Activated CD8-positive, alpha-beta T cell treated with anti-CD3 and anti-CD28 coated beads, Interleukin-2, amount 10 ng/mL, durations not matched to agents 7 days and 5 days (primary cell): ENCODE measurements at regions not wholly inside any gene's neighbourhood (a gene's known extent, or its start where the extent isn't known, plus 50 kb on each side); places are given as distances from the start of the nearest gene placed in this dataset.

Experiments
- ATAC-seq: fragments of 150-1000 bp; cut with Tn5 transposase; one replicate; pipeline ENCODE4 v1.10.0; 2021; ENCODE audit warnings: moderate library complexity
- CTCF ChIA-PET: fragments of 350-600 bp; sonication (Branson Sonifier 250); formaldehyde crosslinking; loops from one replicate; lab custom pipeline; 2021; ENCODE audit warnings: antibody characterized with exemption; lab: Charles Lee
- POLR2A ChIA-PET: fragments of 350-600 bp; sonication (Branson Sonifier 250); formaldehyde crosslinking; loops from one replicate; lab custom pipeline; 2021; ENCODE audit warnings: antibody characterized with exemption; lab: Charles Lee
- DNase-seq: peaks from one replicate; pipeline ENCODE4 v3.0.0-alpha.2; 2020
- H3K27ac Mint-ChIP-seq: one replicate; pipeline ENCODE4 v1.8.0; 2021; ENCODE audit warnings: mild to moderate bottlenecking, mixed read lengths
- H3K27me3 Mint-ChIP-seq: one replicate; pipeline ENCODE4 v1.8.0; 2021; ENCODE audit warnings: low read depth, mixed read lengths
- H3K36me3 Mint-ChIP-seq: one replicate; pipeline ENCODE4 v1.8.0; 2021; ENCODE audit warnings: low read depth, mixed read lengths
- H3K4me1 Mint-ChIP-seq: one replicate; pipeline ENCODE4 v1.8.0; 2021; ENCODE audit warnings: low read depth, mixed read lengths
- H3K4me3 Mint-ChIP-seq: one replicate; pipeline ENCODE4 v1.8.0; 2021; ENCODE audit warnings: mild to moderate bottlenecking, mixed read lengths
- H3K9me3 Mint-ChIP-seq: one replicate; pipeline ENCODE4 v1.8.0; 2022; ENCODE audit warnings: mixed read lengths; ENCODE audit not compliant: insufficient read depth

GRCh38 chr3:187960820-187961219 is 193.1 kb upstream of the LPP start:
- ChIA-PET CTCF (interaction anchor here (2.2 kb wide), 1 partner anchor 220 kb away, joined by 11 read pairs; no protein-coding TSS in a partner anchor), POLR2A (no interaction called here)
- Mint-ChIP-seq H3K4me3 (no peak overlapping the region), H3K27ac (no peak overlapping the region), H3K27me3 (no peaks in the 10 kb centered on the region), H3K4me1 (peaks cover 44% of the 10 kb centered on the region), H3K36me3 (peaks cover 15% of the 10 kb centered on the region), H3K9me3 (no peaks in the 10 kb centered on the region)
- no peak for ATAC-seq
- no peak for DNase-seq

- no peak overlapping the region for H3K4me3 Mint-ChIP-seq
- CTCF ChIA-PET = interaction anchor here (1.0 to 2.3 kb wide), 6 partner anchors 14 to 221 kb away, joined by 3 to 13 read pairs (median 4); no protein-coding TSS in a partner anchor
- ATAC-seq (no peak), DNase-seq (no peak)
- H3K27me3 Mint-ChIP-seq = no peaks in the 10 kb centered on the region
- no peaks in the 10 kb centered on the region for H3K9me3 Mint-ChIP-seq
- peaks cover 46% of the 10 kb centered on the region for H3K4me1 Mint-ChIP-seq
- H3K36me3 Mint-ChIP-seq = peaks cover 15% of the 10 kb centered on the region
- H3K27ac Mint-ChIP-seq = no peak overlapping the region
- POLR2A ChIA-PET = interaction anchor here (0.6 to 3.3 kb wide), 2 partner anchors 215 to 218 kb away, joined by 3 to 14 read pairs; partner anchors contain the start of gene BCL6
Measured at GRCh38 chr3:187961366-187961765, 192.6 kb upstream of the LPP start.

- DNase-seq (peak; percentile 50), ATAC-seq (peak; percentile 53)
- CTCF ChIA-PET = interaction anchor here (0.7 to 2.3 kb wide), 8 partner anchors 12 to 991 kb away, joined by 3 to 13 read pairs (median 4); partner anchors contain the start of gene BCL6
Measured at GRCh38 chr3:187963003-187963676, 190.8 kb upstream of the LPP start.

GRCh38 chr3:187963677-187964385 is 190.1 kb upstream of the LPP start:
- Mint-ChIP-seq H3K4me3 (no peak overlapping the region), H3K27ac (no peak overlapping the region), H3K4me1 (peaks cover 41% of the 10 kb centered on the region), H3K36me3 (peaks cover 8% of the 10 kb centered on the region), H3K9me3 (no peaks in the 10 kb centered on the region), H3K27me3 (no peaks in the 10 kb centered on the region)
- no peak for DNase-seq
- ChIA-PET POLR2A (interaction anchor here (0.6 to 3.3 kb wide), 6 partner anchors 10 to 225 kb away, joined by 3 to 14 read pairs (median 4); partner anchors contain the start of gene BCL6), CTCF (interaction anchor here (1.2 to 2.3 kb wide), 4 partner anchors 11 to 223 kb away, joined by 4 to 13 read pairs (median 4); no protein-coding TSS in a partner anchor)
- ATAC-seq = peak; percentile 62

More at GRCh38 chr3:187963003-187963676, 190.8 kb upstream of the LPP start:
- peaks cover 43% of the 10 kb centered on the region for H3K4me1 Mint-ChIP-seq
- no peak overlapping the region for H3K4me3 Mint-ChIP-seq
- H3K27ac Mint-ChIP-seq = no peak overlapping the region
- POLR2A ChIA-PET = interaction anchor here (0.6 to 3.3 kb wide), 6 partner anchors 11 to 224 kb away, joined by 3 to 14 read pairs (median 4); partner anchors contain the start of gene BCL6
- H3K27me3 Mint-ChIP-seq = no peaks in the 10 kb centered on the region
- H3K9me3 Mint-ChIP-seq = no peaks in the 10 kb centered on the region
- peaks cover 8% of the 10 kb centered on the region for H3K36me3 Mint-ChIP-seq

- ChIA-PET CTCF (interaction anchor here (1.1 to 1.3 kb wide), 3 partner anchors 9 to 26 kb away, joined by 3 to 5 read pairs (median 4); no protein-coding TSS in a partner anchor), POLR2A (interaction anchor here (1.7 kb wide), 1 partner anchor 9 kb away, joined by 3 read pairs; no protein-coding TSS in a partner anchor)
- H3K27me3 Mint-ChIP-seq = no peaks in the 10 kb centered on the region
- DNase-seq = no peak
- no peak for ATAC-seq
- no peak overlapping the region for H3K4me3 Mint-ChIP-seq
- no peak overlapping the region for H3K27ac Mint-ChIP-seq
- H3K36me3 Mint-ChIP-seq = peaks cover 6% of the 10 kb centered on the region
- no peaks in the 10 kb centered on the region for H3K9me3 Mint-ChIP-seq
- H3K4me1 Mint-ChIP-seq = peaks cover 38% of the 10 kb centered on the region
Measured at GRCh38 chr3:187964760-187965159, 189.2 kb upstream of the LPP start.

GRCh38 chr3:187966096-187966495 is 187.9 kb upstream of the LPP start:
- CTCF ChIA-PET = interaction anchor here (0.8 to 1.2 kb wide), 4 partner anchors 37 to 226 kb away, joined by 3 to 4 read pairs (median 3); partner anchors contain the start of gene BCL6

GRCh38 chr3:187966636-187967406 is 187.1 kb upstream of the LPP start:
- ChIA-PET CTCF (interaction anchor here (0.8 to 1.2 kb wide), 5 partner anchors 38 to 228 kb away, joined by 3 to 4 read pairs (median 3); partner anchors contain the start of gene BCL6), POLR2A (interaction anchor here (1.5 to 1.6 kb wide), 2 partner anchors 219 to 223 kb away, joined by 3 to 5 read pairs; no protein-coding TSS in a partner anchor)
- Mint-ChIP-seq H3K27me3 (no peaks in the 10 kb centered on the region), H3K4me1 (peaks cover 41% of the 10 kb centered on the region), H3K27ac (no peak overlapping the region), H3K9me3 (no peaks in the 10 kb centered on the region), H3K36me3 (peaks cover 6% of the 10 kb centered on the region), H3K4me3 (no peak overlapping the region)
- ATAC-seq (no peak), DNase-seq (no peak)

More at GRCh38 chr3:187966096-187966495, 187.9 kb upstream of the LPP start:
- Mint-ChIP-seq H3K27ac (no peak overlapping the region), H3K27me3 (no peaks in the 10 kb centered on the region), H3K4me3 (no peak overlapping the region), H3K9me3 (no peaks in the 10 kb centered on the region), H3K4me1 (peaks cover 35% of the 10 kb centered on the region), H3K36me3 (peaks cover 6% of the 10 kb centered on the region)
- ATAC-seq (no peak), DNase-seq (no peak)
- POLR2A ChIA-PET = no interaction called here

GRCh38 chr3:187967993-187968392 is 186.0 kb upstream of the LPP start:
- ChIA-PET POLR2A (interaction anchor here (1.5 to 1.6 kb wide), 2 partner anchors 220 to 224 kb away, joined by 3 to 5 read pairs; no protein-coding TSS in a partner anchor), CTCF (no interaction called here)
- Mint-ChIP-seq H3K9me3 (no peaks in the 10 kb centered on the region), H3K27ac (no peak overlapping the region), H3K4me3 (no peak overlapping the region), H3K27me3 (no peaks in the 10 kb centered on the region), H3K36me3 (peaks cover 6% of the 10 kb centered on the region), H3K4me1 (peaks cover 47% of the 10 kb centered on the region)
- DNase-seq (no peak), ATAC-seq (no peak)

- no peak overlapping the region for H3K27ac Mint-ChIP-seq
- ChIA-PET POLR2A (no interaction called here), CTCF (interaction anchor here (1.0 to 1.3 kb wide), 3 partner anchors 23 to 150 kb away, joined by 3 to 4 read pairs (median 3); no protein-coding TSS in a partner anchor)
- peaks cover 57% of the 10 kb centered on the region for H3K4me1 Mint-ChIP-seq
- H3K9me3 Mint-ChIP-seq = no peaks in the 10 kb centered on the region
- H3K4me3 Mint-ChIP-seq = no peak overlapping the region
- ATAC-seq (peak; percentile 29), DNase-seq (no peak)
- no peaks in the 10 kb centered on the region for H3K27me3 Mint-ChIP-seq
- H3K36me3 Mint-ChIP-seq = peaks cover 6% of the 10 kb centered on the region
Measured at GRCh38 chr3:187968883-187969580, 184.9 kb upstream of the LPP start.

GRCh38 chr3:187969581-187969950 is 184.4 kb upstream of the LPP start:
- no peak for DNase-seq
- Mint-ChIP-seq H3K27me3 (no peaks in the 10 kb centered on the region), H3K36me3 (peaks cover 6% of the 10 kb centered on the region), H3K27ac (no peak overlapping the region), H3K4me3 (no peak overlapping the region), H3K4me1 (peaks cover 63% of the 10 kb centered on the region), H3K9me3 (no peaks in the 10 kb centered on the region)
- ChIA-PET CTCF (interaction anchor here (1.0 to 1.3 kb wide), 3 partner anchors 23 to 151 kb away, joined by 3 to 4 read pairs (median 3); no protein-coding TSS in a partner anchor), POLR2A (no interaction called here)
- ATAC-seq = no peak
